22Rv1 (cell line): ENCODE measurements at regions not wholly inside any gene's neighbourhood (a gene's known extent, or its start where the extent isn't known, plus 50 kb on each side); places are given as distances from the start of the nearest gene placed in this dataset.

Source experiments
- CTCF ChIP-seq: fragments of 450-650 bp; IDR thresholded peaks from 2 replicates; pipeline ENCODE4 v1.5.1; 2017; ENCODE audit warnings: mild to moderate bottlenecking
- ZFX ChIP-seq: fragments of 450-650 bp; IDR thresholded peaks from 2 replicates; pipeline ENCODE4 v1.6.1; 2017; ENCODE audit warnings: antibody characterized with exemption, borderline replicate concordance

- TF ChIP-seq CTCF, result no peak
- TF ChIP-seq ZFX, result no peak
These were observed 230.9 kb upstream of the NOVA1 start for GRCh38 chr14:26828741-26829140.
